Stomach (tissue), 8 donors: ENCODE measurements at regions not wholly inside any gene's neighbourhood (a gene's known extent, or its start where the extent isn't known, plus 50 kb on each side); places are given as distances from the start of the nearest gene placed in this dataset.

ENCODE experiments used
- DNase-seq, 2 donors: peaks; one replicate each; pipeline versions ENCODE4 v3.0.0 to v3.0.0-alpha.2; 2013 to 2019
- H3K27ac ChIP-seq, 5 donors: fragments of 200-600 bp in 4 of 5; sonication (generic) in 4 of 5; one replicate each; pipeline ENCODE4 v1.5.1; 2013 to 2019; ENCODE audit warnings: mild to moderate bottlenecking in 1 of 5, moderate library complexity in 1 of 5
- H3K27me3 ChIP-seq, 3 donors: fragments of 200-600 bp; sonication (generic); one replicate each; pipeline ENCODE4 v1.5.1; 2017 to 2019; ENCODE audit warnings: mixed run types in 1 of 3
- H3K36me3 ChIP-seq, 4 donors: fragments of 200-600 bp; sonication (generic); 1 replicate in 3 of 4; 2 replicates in 1 of 4; pipeline ENCODE4 v1.5.1; 2016 to 2019
- H3K4me1 ChIP-seq, 4 donors: fragments of 200-600 bp; sonication (generic); one replicate each; pipeline ENCODE4 v1.5.1; 2016 to 2019
- H3K4me3 ChIP-seq, 4 donors: fragments of 200-600 bp; sonication (generic) in 3 of 4; one replicate each; pipeline ENCODE4 v1.5.1; 2016 to 2019; ENCODE audit warnings: mild to moderate bottlenecking in 1 of 4
- H3K9me3 ChIP-seq, 4 donors: fragments of 200-600 bp; sonication (generic); one replicate each; pipeline ENCODE4 v1.5.1; 2016 to 2019
- EP300 ChIP-seq: sonication (generic); formaldehyde crosslinking; IDR thresholded peaks from one replicate; pipeline ENCODE4 v1.6.1; 2017; ENCODE audit warnings: antibody characterized with exemption
- POLR2A ChIP-seq, 4 donors: fragments of 450-650 bp; IDR thresholded peaks; one replicate each; pipeline ENCODE4 v1.6.1; 2016; ENCODE audit warnings: antibody characterized with exemption in 4 of 4, control low read depth in 2 of 4, mild to moderate bottlenecking in 1 of 4, moderate library complexity in 1 of 4
- POLR2AphosphoS5 ChIP-seq, 3 donors: sonication (generic); formaldehyde crosslinking; IDR thresholded peaks; one replicate each; pipeline ENCODE4 v1.6.1; 2016; ENCODE audit warnings: antibody characterized with exemption in 3 of 3
- WGBS, 5 donors: extraction: QIAGEN DNeasy Blood & Tissue Kit in 3 of 5; methylation state at CpG; one replicate each; pipeline versions ENCODE4 v1.1.5 to v1.1.7; 2013 to 2018; 5-methylcytosine and 5-hydroxymethylcytosine counted together
- intact Hi-C: fragments of 100-400 bp; cut with DNase I; formaldehyde crosslinking; loops from one replicate; pipeline ENCODE4 v1.15.1; 2023; ENCODE audit warnings: low total_unique reads
- TF ChIP-seq, protein P1 (sequence below), 7 experiments: fragments of 450-650 bp in 4 of 7; fragments of 200-600 bp in 3 of 7; sonication (generic) in 3 of 7; IDR thresholded peaks; one replicate each; pipeline ENCODE4 v1.5.1; 2016 to 2019; ENCODE audit warnings: antibody characterized with exemption in 7 of 7, control low read depth in 2 of 7, mild to moderate bottlenecking in 1 of 7
- donor health status: healthy with polysubstance abuse.
- donor health status: Bipolar disorder and iron deficiency.
- donor health status: healthy.

DNA sequence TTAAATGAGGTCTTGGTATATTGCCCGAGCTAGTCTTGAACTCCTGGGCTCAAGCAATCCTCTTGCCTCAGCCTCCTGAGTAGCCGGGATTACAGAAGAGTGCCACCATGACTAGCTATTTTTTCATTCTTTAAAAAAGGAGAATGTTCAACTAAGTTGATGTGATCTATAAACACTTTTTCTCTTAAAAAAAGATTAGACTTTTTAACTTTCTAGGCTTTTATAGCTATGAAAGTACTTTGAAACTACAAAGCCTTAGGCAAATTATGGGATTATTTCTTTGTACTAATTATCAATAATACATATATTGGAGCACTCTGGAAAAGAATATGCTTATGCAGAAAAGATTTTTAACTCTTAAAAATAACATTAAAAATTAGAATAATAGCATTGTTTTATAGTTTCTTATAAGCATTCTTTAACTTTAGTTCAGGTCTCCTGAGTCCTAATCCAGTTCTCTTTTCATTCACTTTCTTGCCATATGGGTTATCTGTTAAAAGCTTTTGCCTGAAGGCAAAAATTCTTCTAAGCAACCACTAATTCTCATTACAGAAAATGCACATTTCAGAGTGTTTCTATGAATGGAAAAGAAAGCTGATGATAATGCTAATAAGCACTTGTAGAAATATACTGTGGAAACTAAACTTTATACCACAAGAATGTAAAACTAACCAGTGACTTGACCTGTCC lies 87.8 kb downstream of the DPPA2 start:
- Histone ChIP-seq H3K27ac (no peak overlapping the region), H3K4me1 (no peaks in the 10 kb centered on the region), H3K27me3 (no peaks in the 10 kb centered on the region), H3K4me3 (no peak overlapping the region), H3K9me3 (peaks cover 0 to 14% (median 3%) of the 10 kb centered on the region in 4 donors), H3K36me3 (no peaks in the 10 kb centered on the region)
- intact Hi-C loops, result no loop called here
- TF ChIP-seq POLR2AphosphoS5 (IDR thresholded peaks at IDR 0.05) (no peak), POLR2A (IDR thresholded peaks at IDR 0.05) (no peak), EP300 (no peak)
- TF ChIP-seq, protein P1, sequence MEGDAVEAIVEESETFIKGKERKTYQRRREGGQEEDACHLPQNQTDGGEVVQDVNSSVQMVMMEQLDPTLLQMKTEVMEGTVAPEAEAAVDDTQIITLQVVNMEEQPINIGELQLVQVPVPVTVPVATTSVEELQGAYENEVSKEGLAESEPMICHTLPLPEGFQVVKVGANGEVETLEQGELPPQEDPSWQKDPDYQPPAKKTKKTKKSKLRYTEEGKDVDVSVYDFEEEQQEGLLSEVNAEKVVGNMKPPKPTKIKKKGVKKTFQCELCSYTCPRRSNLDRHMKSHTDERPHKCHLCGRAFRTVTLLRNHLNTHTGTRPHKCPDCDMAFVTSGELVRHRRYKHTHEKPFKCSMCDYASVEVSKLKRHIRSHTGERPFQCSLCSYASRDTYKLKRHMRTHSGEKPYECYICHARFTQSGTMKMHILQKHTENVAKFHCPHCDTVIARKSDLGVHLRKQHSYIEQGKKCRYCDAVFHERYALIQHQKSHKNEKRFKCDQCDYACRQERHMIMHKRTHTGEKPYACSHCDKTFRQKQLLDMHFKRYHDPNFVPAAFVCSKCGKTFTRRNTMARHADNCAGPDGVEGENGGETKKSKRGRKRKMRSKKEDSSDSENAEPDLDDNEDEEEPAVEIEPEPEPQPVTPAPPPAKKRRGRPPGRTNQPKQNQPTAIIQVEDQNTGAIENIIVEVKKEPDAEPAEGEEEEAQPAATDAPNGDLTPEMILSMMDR (IDR thresholded peaks at IDR 0.05), result no peak
- 88 to 96% (median 93%) methylated on average over 2 of the region's 2 CpGs for WGBS, 5 donors
- DNase-seq, result no peak

DNA sequence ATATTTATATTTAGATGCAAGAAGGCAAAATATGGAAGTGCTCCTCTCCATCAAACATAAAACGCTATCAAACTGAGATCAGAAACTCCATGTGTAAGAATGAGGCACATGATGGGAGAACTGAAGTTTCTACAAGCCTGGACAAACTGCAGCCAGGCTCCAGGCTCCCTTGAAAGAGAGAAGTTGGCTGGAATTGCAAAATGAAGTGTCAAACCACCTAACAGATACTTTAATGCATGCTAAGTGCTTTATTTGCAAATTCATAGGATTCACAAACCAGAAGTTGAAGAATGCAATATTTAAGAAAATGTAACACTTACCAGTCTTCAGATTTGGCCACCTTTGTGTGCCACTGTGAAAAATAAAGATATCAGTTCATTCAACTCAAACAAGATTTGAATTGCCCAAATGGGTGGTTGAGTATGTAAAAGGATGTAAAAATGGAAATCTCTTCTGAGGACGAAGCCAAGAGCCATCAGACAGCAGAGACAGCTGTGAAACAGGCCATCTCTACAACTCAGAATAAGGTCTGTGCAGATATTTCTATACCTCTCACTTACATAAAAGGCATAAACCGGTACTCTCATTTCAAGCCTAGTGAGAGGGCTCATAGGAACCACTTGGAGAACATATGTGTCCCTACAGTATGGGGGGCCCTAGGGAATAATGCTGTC lies 87.0 kb downstream of the DPPA2 start:
- WGBS, 5 donors, result 82 to 92% (median 86%) methylated on average over 3 of the region's 3 CpGs
- no peaks in the 10 kb centered on the region for H3K27me3 ChIP-seq
- DNase-seq, result no peak
- H3K4me1 ChIP-seq, result no peaks in the 10 kb centered on the region
- no peaks in the 10 kb centered on the region for H3K36me3 ChIP-seq
- H3K4me3 ChIP-seq, result no peak overlapping the region
- H3K27ac ChIP-seq, result no peak overlapping the region
- intact Hi-C loops, result no loop called here
- H3K9me3 ChIP-seq, result peaks cover 0 to 14% (median 4%) of the 10 kb centered on the region in 4 donors
- no peak for TF ChIP-seq POLR2A (IDR thresholded peaks at IDR 0.05)
- no peak for TF ChIP-seq EP300
- TF ChIP-seq POLR2AphosphoS5 (IDR thresholded peaks at IDR 0.05), result no peak
- TF ChIP-seq, protein P1 (IDR thresholded peaks at IDR 0.05), result no peak

DNA sequence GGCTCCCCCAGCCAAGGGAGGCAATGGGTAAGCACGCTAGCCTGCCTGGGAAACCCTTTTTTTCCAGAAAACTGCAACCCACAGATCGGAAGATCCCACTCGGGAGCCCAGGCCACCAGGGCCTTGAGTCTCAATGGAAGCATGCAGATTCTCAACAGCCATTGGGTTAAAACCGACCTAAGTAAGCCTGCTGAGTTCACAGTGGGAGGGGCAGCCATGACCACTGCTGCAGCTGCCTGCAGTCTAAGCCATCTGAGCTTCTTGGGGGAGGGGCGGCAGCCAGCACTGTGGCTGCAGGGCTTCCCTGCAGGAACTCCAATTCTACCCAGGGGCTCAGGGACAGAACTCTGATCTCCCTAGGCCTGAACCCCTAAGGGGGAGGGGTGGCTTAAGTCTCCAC lies 82.0 kb downstream of the DPPA2 start:
- TF ChIP-seq POLR2A (IDR thresholded peaks at IDR 0.05) (no peak), POLR2AphosphoS5 (IDR thresholded peaks at IDR 0.05) (no peak), EP300 (no peak)
- TF ChIP-seq, protein P1 (IDR thresholded peaks at IDR 0.05), result no peak
- WGBS, 5 donors, result 68 to 85% (median 79%) methylated on average over 5 of the region's 5 CpGs
- Histone ChIP-seq H3K27ac (no peak overlapping the region), H3K36me3 (no peaks in the 10 kb centered on the region), H3K9me3 (peaks cover 0 to 14% (median 4%) of the 10 kb centered on the region in 4 donors), H3K4me1 (no peaks in the 10 kb centered on the region), H3K4me3 (no peak overlapping the region), H3K27me3 (no peaks in the 10 kb centered on the region)
- DNase-seq, result no peak
- intact Hi-C loops, result no loop called here

DNA sequence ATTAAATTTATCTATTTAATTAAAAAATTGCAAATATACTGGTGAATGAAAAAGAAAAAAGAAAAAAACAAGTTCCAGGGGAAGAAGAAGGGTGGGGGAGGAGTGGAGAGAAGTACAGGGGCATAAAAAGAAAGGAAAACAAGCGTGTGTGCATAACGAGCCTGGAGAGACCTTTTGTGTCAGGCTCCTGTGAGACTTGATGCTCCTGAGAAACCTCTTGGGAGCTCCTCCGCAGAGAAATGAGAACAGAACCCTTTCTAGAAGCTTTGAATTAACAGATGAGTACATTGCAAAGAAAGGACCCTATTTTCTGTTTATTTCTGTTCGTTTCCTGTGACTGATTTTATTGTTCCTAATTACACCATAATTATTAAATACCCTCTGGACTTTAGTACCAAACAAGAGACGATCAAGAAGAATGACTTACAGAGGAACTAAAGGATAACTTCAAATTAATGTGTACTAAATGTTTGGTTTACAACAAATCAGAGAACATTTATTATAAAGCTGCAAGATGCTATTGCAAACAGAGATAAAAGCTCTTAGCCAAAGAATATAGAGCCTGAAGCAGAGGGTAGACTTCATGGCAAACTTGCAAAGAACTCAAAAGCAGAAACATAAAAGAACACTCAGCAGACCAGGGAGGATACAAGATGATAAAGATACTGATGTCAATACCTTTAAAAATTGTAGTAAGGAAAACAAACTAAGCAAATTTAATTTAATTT lies 74.7 kb downstream of the DPPA2 start:
- Histone ChIP-seq H3K4me3 (no peak overlapping the region), H3K9me3 (peaks cover 0 to 6% (median 0%) of the 10 kb centered on the region in 4 donors), H3K27me3 (no peaks in the 10 kb centered on the region), H3K4me1 (no peaks in the 10 kb centered on the region), H3K36me3 (no peaks in the 10 kb centered on the region), H3K27ac (no peak overlapping the region)
- TF ChIP-seq, protein P1 (IDR thresholded peaks at IDR 0.05), result no peak
- TF ChIP-seq EP300 (no peak), POLR2A (IDR thresholded peaks at IDR 0.05) (no peak), POLR2AphosphoS5 (IDR thresholded peaks at IDR 0.05) (no peak)
- intact Hi-C loops, result no loop called here
- WGBS, 5 donors, result 23 to 48% (median 35%) methylated on average over 5 of the region's 5 CpGs
- DNase-seq, result no peak
